AML-193 (cell line): ENCODE measurements at regions not wholly inside any gene's neighbourhood (a gene's known extent, or its start where the extent isn't known, plus 50 kb on each side); places are given as distances from the start of the nearest gene placed in this dataset.
A peak's percentile ranks its signal among the peaks of the same experiment; 100 is the strongest.

ENCODE experiments used
- DNase-seq, 2 experiments: peaks; one replicate each; lab custom pipeline; 2025; lab: John Stamatoyannopoulos, UW

DNA sequence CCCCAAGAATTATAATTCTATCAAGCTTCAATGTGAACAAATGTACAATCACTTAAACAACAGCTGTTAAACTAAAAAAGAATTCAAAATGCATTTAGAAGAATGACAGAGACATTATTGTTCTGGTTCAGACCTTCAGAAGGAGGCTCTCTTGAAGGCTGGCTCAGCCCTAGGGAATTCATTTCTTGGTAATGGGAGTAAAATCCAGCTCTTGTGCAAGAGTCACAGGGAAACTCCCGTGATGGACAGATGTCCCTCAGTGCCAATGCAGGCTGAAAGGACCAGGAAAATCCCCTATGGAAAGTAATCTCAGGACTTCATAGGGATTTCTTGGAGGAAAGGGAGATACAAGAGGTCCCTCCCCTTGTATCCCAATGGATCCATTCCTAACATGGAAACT is 149.9 kb upstream of the STT3B start:
- no peak for DNase-seq

DNA sequence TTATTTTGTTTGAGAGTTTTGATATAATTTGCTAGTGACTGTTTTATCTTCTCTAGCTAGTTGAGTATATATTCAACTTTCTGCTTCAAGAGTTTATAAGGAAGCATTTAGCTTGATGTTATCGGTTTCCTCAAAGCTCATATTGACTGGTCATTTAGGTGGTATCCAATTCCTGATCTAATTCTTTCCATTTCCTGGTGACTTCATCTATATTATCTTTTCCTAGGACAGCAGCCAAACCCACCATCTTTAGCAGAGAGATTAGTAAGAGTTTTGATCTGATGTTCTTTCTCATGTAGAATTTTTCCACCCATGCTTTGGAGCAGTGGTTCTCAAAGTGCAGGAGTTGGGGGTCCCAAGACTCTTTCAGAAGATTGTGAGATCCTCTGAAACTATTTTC is 148.6 kb upstream of the STT3B start:
- DNase-seq: no peak

GRCh38 chr3:31389939-31390338 is 142.8 kb upstream of the STT3B start:
- no peak for DNase-seq

- no peak for DNase-seq
Observed at GRCh38 chr3:31390466-31390865, 142.3 kb upstream of the STT3B start.

- DNase-seq: no peak
Observed at GRCh38 chr3:31391150-31391549, 141.6 kb upstream of the STT3B start.

GRCh38 chr3:31392568-31392967 is 140.2 kb upstream of the STT3B start:
- DNase-seq: no peak

GRCh38 chr3:31399271-31399670 is 133.5 kb upstream of the STT3B start:
- DNase-seq: peak; percentile 74 to 85

- DNase-seq: peak; percentile 65 to 67
Observed at GRCh38 chr3:31402117-31402516, 130.6 kb upstream of the STT3B start.

GRCh38 chr3:31403197-31403596 is 129.5 kb upstream of the STT3B start:
- DNase-seq: no peak

- DNase-seq: no peak
Observed at GRCh38 chr3:31404871-31405270, 127.9 kb upstream of the STT3B start.

GRCh38 chr3:31405515-31405914 is 127.2 kb upstream of the STT3B start:
- no peak for DNase-seq

- DNase-seq: no peak
Observed at GRCh38 chr3:31406896-31407295, 125.8 kb upstream of the STT3B start.

DNA sequence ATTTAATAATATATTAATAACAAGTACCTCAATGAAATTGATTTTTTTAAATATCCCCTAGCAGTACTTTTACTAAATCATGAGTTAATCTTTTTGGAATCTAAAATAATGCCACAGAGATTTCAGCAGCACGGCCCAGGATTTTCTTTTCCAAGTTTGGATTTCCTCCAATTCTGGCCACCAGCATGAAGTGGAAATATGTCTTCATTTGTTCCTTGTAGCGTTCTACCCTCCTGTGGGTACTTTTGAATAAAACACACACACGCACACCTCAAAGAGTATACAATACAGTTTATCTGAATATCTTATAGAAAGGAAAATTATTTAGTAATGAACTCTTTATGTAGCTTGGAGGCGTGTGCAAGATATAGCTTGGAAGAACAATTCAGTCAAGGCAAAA is 125.1 kb upstream of the STT3B start:
- no peak for DNase-seq

- DNase-seq: no peak
Observed at GRCh38 chr3:31408720-31409119, 124.0 kb upstream of the STT3B start.

- DNase-seq: no peak
Observed at GRCh38 chr3:31409389-31409788, 123.3 kb upstream of the STT3B start.

DNA sequence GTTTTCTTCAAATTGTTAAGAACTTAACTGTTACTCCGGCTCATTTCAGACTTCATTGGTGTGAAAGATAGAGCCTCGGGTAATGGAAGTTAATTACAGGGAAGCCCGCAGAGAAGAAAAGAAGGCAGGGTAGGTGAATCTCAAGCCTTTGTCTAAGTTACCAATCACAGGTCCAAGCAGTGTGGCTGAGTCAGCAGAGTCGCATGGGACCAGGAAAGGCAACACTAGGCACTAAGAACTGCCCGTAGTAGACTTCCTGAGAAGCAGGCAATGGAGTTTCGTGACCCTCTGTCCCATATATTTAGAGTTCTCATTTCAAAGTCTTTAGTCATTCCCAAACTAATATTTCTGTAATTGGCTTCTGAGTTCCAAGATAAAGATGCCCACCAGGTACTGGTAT is 122.9 kb upstream of the STT3B start:
- DNase-seq: no peak

- no peak for DNase-seq
Observed at GRCh38 chr3:31410411-31410810, 122.3 kb upstream of the STT3B start.

- DNase-seq: no peak
Observed at GRCh38 chr3:31412832-31413231, 119.9 kb upstream of the STT3B start.

DNA sequence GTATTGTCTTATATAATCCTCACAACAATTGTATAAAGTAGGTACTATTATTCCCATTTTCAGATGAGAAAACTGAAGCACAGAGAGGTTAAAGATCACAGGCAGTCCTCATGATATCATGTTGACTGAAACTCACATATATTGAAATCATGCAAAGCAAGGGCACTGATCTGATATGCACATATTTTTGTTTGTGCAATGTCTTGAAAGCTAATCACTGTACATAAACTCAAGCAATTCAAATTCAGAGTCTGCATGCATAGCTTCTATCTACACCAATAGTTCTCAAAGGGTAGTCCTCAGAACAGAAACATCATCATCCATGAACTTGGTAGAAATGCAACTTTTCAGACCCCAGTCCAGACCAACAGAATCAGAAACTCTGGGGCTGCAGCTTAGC is 119.2 kb upstream of the STT3B start:
- DNase-seq: no peak

GRCh38 chr3:31416980-31417379 is 115.7 kb upstream of the STT3B start:
- DNase-seq: no peak

- DNase-seq: no peak
Observed at GRCh38 chr3:31417486-31417885, 115.2 kb upstream of the STT3B start.

DNA sequence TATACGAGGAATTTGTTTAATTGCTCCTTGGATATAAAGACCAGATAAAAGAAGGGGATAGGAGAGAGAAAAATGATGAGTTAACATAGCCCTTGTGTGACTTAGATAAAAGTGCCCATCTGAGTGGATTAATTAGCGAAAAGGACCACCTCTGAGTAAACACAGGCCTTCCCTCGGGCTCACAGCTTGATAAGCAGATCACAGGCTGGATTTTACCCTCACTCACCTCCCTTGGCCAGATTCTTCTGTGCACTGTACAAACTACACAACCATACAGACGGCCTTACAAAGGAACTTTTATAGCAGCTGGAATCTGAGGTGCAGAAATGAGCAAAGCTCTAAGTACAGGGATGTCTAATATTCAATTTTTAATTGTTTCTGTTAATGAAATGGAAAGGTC is 112.4 kb upstream of the STT3B start:
- DNase-seq: no peak

DNA sequence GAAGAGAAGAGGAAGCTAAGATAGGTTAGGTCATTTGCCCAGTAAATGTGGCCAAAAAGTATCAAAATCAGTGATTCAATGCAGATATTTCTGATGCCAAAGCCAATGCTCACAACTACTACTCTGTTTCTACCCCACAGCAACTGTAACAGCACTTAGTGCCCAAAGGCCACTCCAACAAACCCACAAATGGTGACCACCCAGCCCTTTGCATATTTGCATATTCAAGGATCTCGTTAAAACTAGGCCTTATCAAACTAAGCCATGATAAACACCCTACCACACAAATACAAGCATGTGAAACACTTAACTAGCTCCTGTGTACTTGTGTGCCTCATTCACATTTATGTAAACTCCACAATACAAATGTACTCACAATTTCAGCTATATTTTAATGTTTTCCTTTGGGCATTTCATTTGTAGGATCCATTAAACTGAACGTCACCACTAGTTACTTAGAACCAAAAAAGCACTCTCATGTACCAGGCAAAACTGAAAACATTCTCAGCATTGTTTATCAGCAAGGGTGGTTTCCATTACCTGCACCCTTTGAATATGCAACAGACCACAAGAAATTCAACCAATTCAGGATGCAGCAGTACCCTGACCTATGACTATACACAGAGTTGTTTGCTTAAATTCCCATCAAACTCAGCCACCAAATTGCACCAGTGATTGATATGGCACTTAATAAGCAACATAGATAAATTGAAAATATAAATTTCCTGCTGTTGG is 111.2 kb upstream of the STT3B start:
- no peak for DNase-seq

- no peak for DNase-seq
Observed at GRCh38 chr3:31422237-31422636, 110.5 kb upstream of the STT3B start.
